Bronchial epithelial cell (primary cell): ENCODE measurements at regions not wholly inside any gene's neighbourhood (a gene's known extent, or its start where the extent isn't known, plus 50 kb on each side); places are given as distances from the start of the nearest gene placed in this dataset.

Experiments
- DNase-seq: peaks from one replicate; pipeline ENCODE4 v3.0.0-alpha.2; 2010; ENCODE audit warnings: low read depth
- FAIRE-seq: peaks from 2 replicates; lab custom pipeline; 2011; peaks lifted over from hg19 to GRCh38; lab: Jason Lieb, UNC
- H3K27me3 ChIP-seq: 2 replicates; pipeline ENCODE4 v1.5.1; 2011; ENCODE audit warnings: low read length; ENCODE audit not compliant: control insufficient read depth, insufficient read depth
- H3K36me3 ChIP-seq: 2 replicates; pipeline ENCODE4 v1.5.1; 2011; ENCODE audit warnings: low read length; ENCODE audit not compliant: control insufficient read depth, insufficient read depth
- H3K4me3 ChIP-seq: 2 replicates; pipeline ENCODE4 v1.5.1; 2011; ENCODE audit warnings: mild to moderate bottlenecking, low read depth, low read length, control low read depth
- CTCF ChIP-seq: IDR thresholded peaks from 2 replicates; pipeline ENCODE4 v1.5.1; 2011; ENCODE audit warnings: mild to moderate bottlenecking, moderate library complexity, low read length, control low read depth, inconsistent platforms; ENCODE audit not compliant: insufficient read depth, severe bottlenecking

GRCh38 chr4:152068866-152069265 is 308.1 kb upstream of the GATB start:
- TF ChIP-seq CTCF, result no peak
- DNase-seq (no peak), FAIRE-seq (peak; percentile 23)
- H3K4me3 ChIP-seq, result no peak overlapping the region
- no peaks in the 10 kb centered on the region for H3K27me3 ChIP-seq
- H3K36me3 ChIP-seq, result no peaks in the 10 kb centered on the region

- H3K36me3 ChIP-seq, result no peaks in the 10 kb centered on the region
- DNase-seq (no peak), FAIRE-seq (no peak)
- no peak overlapping the region for H3K4me3 ChIP-seq
- no peak for TF ChIP-seq CTCF
- H3K27me3 ChIP-seq, result no peaks in the 10 kb centered on the region
These were observed 304.7 kb upstream of the GATB start for GRCh38 chr4:152065545-152065944.

- no peaks in the 10 kb centered on the region for H3K36me3 ChIP-seq
- no peak for TF ChIP-seq CTCF
- no peak overlapping the region for H3K4me3 ChIP-seq
- FAIRE-seq (no peak), DNase-seq (peak; percentile 4)
- no peaks in the 10 kb centered on the region for H3K27me3 ChIP-seq
These were observed 303.9 kb upstream of the GATB start for GRCh38 chr4:152064753-152065152.

GRCh38 chr4:152064282-152064681 is 303.5 kb upstream of the GATB start:
- Histone ChIP-seq H3K4me3 (no peak overlapping the region), H3K27me3 (no peaks in the 10 kb centered on the region), H3K36me3 (no peaks in the 10 kb centered on the region)
- no peak for DNase-seq
- FAIRE-seq, result no peak
- no peak for TF ChIP-seq CTCF

GRCh38 chr4:152063621-152064240 is 302.9 kb upstream of the GATB start:
- FAIRE-seq (no peak), DNase-seq (peak; percentile 26)
- Histone ChIP-seq H3K4me3 (no peak overlapping the region), H3K27me3 (no peaks in the 10 kb centered on the region), H3K36me3 (no peaks in the 10 kb centered on the region)
- TF ChIP-seq CTCF, result no peak

GRCh38 chr4:152062936-152063620 is 302.3 kb upstream of the GATB start:
- TF ChIP-seq CTCF, result no peak
- Histone ChIP-seq H3K27me3 (no peaks in the 10 kb centered on the region), H3K36me3 (no peaks in the 10 kb centered on the region), H3K4me3 (no peak overlapping the region)
- FAIRE-seq, result no peak
- DNase-seq, result no peak
